WTC11 (cell line): ENCODE measurements at regions not wholly inside any gene's neighbourhood (a gene's known extent, or its start where the extent isn't known, plus 50 kb on each side); places are given as distances from the start of the nearest gene placed in this dataset.

Experiments
- ATAC-seq: fragments of 200-7000 bp; cut with Tn5 transposase; 2 replicates; pipeline ENCODE4 v1.10.0; 2021; ENCODE audit warnings: mild to moderate bottlenecking, moderate library complexity
- CTCF ChIA-PET: fragments of 300-600 bp; sonication (Branson Sonifier 250); formaldehyde crosslinking; loops from one replicate; lab custom pipeline; 2021; ENCODE audit warnings: antibody characterized with exemption; lab: Charles Lee
- POLR2A ChIA-PET: fragments of 350-600 bp; sonication (Branson Sonifier 250); formaldehyde crosslinking; loops from one replicate; lab custom pipeline; 2021; ENCODE audit warnings: antibody characterized with exemption; lab: Charles Lee
- DNase-seq: peaks from one replicate; pipeline ENCODE4 v3.0.0; 2021; ENCODE audit warnings: low spot score
- H3K27ac Mint-ChIP-seq: 2 replicates; pipeline ENCODE4 v1.8.0; 2021; ENCODE audit warnings: mixed read lengths
- H3K27me3 Mint-ChIP-seq: 2 replicates; pipeline ENCODE4 v1.8.0; 2021; ENCODE audit warnings: low read depth, mild to moderate bottlenecking, moderate library complexity, mixed read lengths
- H3K36me3 Mint-ChIP-seq: 2 replicates; pipeline ENCODE4 v1.8.0; 2021; ENCODE audit warnings: mixed read lengths
- H3K4me1 Mint-ChIP-seq: 2 replicates; pipeline ENCODE4 v1.8.0; 2022; ENCODE audit warnings: mixed read lengths
- H3K4me3 Mint-ChIP-seq: 2 replicates; pipeline ENCODE4 v1.8.0; 2021; ENCODE audit warnings: mild to moderate bottlenecking, moderate library complexity, mixed read lengths
- H3K9me3 Mint-ChIP-seq: 2 replicates; pipeline ENCODE4 v1.8.0; 2021; ENCODE audit warnings: mixed read lengths
- CREB1 ChIP-seq: sonication (generic); formaldehyde crosslinking; IDR thresholded peaks from 2 replicates; pipeline ENCODE4 v1.8.0; 2023; ENCODE audit warnings: mild to moderate bottlenecking, missing genetic modification reagents
- ETV6 ChIP-seq: sonication (generic); formaldehyde crosslinking; IDR thresholded peaks from 2 replicates; pipeline ENCODE4 v1.8.1; 2022; ENCODE audit warnings: mild to moderate bottlenecking, missing genetic modification reagents
- JUN ChIP-seq: sonication (generic); formaldehyde crosslinking; IDR thresholded peaks from 2 replicates; pipeline ENCODE4 v1.8.0; 2023; ENCODE audit warnings: mild to moderate bottlenecking, missing genetic modification reagents
- KAT7 ChIP-seq: sonication (generic); formaldehyde crosslinking; IDR thresholded peaks from 2 replicates; pipeline ENCODE4 v1.8.1; 2023; ENCODE audit warnings: missing genetic modification reagents, mild to moderate bottlenecking, borderline replicate concordance
- NFE2L1 ChIP-seq: sonication (generic); formaldehyde crosslinking; IDR thresholded peaks from 2 replicates; pipeline ENCODE4 v1.8.1; 2023; ENCODE audit warnings: missing genetic modification reagents
- NFYB ChIP-seq: sonication (generic); formaldehyde crosslinking; conservative IDR thresholded peaks from 2 replicates; pipeline ENCODE4 v1.8.0; 2022; ENCODE audit warnings: low read depth, missing genetic modification reagents
- NR2C2 ChIP-seq: sonication (generic); formaldehyde crosslinking; IDR thresholded peaks from 2 replicates; pipeline ENCODE4 v1.8.0; 2022; ENCODE audit warnings: mild to moderate bottlenecking, missing genetic modification reagents
- OVOL2 ChIP-seq: fragments of 250-450 bp; sonication (Bioruptor Pico); IDR thresholded peaks from 2 replicates; pipeline ENCODE4 v1.9.0; 2021; ENCODE audit warnings: mild to moderate bottlenecking, borderline replicate concordance
- RELA ChIP-seq: sonication (generic); formaldehyde crosslinking; IDR thresholded peaks from 2 replicates; pipeline ENCODE4 v1.8.1; 2022; ENCODE audit warnings: missing genetic modification reagents, mild to moderate bottlenecking, borderline replicate concordance
- SOX15 ChIP-seq: fragments of 250-450 bp; sonication (Bioruptor Pico); IDR thresholded peaks from 2 replicates; pipeline ENCODE4 v1.9.0; 2021; ENCODE audit warnings: mild to moderate bottlenecking
- TCF7 ChIP-seq: sonication (generic); formaldehyde crosslinking; IDR thresholded peaks from 2 replicates; pipeline ENCODE4 v1.8.0; 2022; ENCODE audit warnings: mild to moderate bottlenecking, low read depth, missing genetic modification reagents, moderate library complexity
- TP53 ChIP-seq: sonication (generic); formaldehyde crosslinking; IDR thresholded peaks from 2 replicates; pipeline ENCODE4 v1.8.1; 2023; ENCODE audit warnings: mild to moderate bottlenecking, missing genetic modification reagents
- ZNF121 ChIP-seq: sonication (generic); formaldehyde crosslinking; IDR thresholded peaks from 2 replicates; pipeline ENCODE4 v1.8.0; 2023; ENCODE audit warnings: missing genetic modification reagents
- ZNF138 ChIP-seq: sonication (generic); formaldehyde crosslinking; conservative IDR thresholded peaks from 2 replicates; pipeline ENCODE4 v1.8.1; 2022; ENCODE audit warnings: mild to moderate bottlenecking, moderate library complexity, missing genetic modification reagents
- ZNF423 ChIP-seq: fragments of 250-450 bp; sonication (Bioruptor Pico); IDR thresholded peaks from 2 replicates; pipeline ENCODE4 v2.1.2; 2022; ENCODE audit warnings: mild to moderate bottlenecking, moderate library complexity
- ZNF671 ChIP-seq: fragments of 250-450 bp; sonication (Bioruptor Pico); IDR thresholded peaks from 2 replicates; pipeline ENCODE4 v1.8.0; 2021; ENCODE audit warnings: mild to moderate bottlenecking
- TF ChIP-seq, protein P1 (sequence below): sonication (generic); formaldehyde crosslinking; IDR thresholded peaks from 2 replicates; pipeline ENCODE4 v1.8.1; 2023; ENCODE audit warnings: mild to moderate bottlenecking, missing genetic modification reagents, moderate library complexity
- TF ChIP-seq, protein P2 (sequence below): fragments of 250-450 bp; sonication (Bioruptor Pico); IDR thresholded peaks from 2 replicates; pipeline ENCODE4 v1.9.0; 2021; ENCODE audit warnings: moderate library complexity, mild to moderate bottlenecking, inconsistent platforms, borderline replicate concordance
- TF ChIP-seq, protein P3 (sequence below): sonication (generic); formaldehyde crosslinking; IDR thresholded peaks from 2 replicates; pipeline ENCODE4 v1.8.1; 2023; ENCODE audit warnings: mild to moderate bottlenecking, moderate library complexity, missing genetic modification reagents
- TF ChIP-seq, protein P4 (sequence below): sonication (generic); formaldehyde crosslinking; IDR thresholded peaks from 2 replicates; pipeline ENCODE4 v1.8.0; 2023; ENCODE audit warnings: missing genetic modification reagents, mild to moderate bottlenecking, borderline replicate concordance
- TF ChIP-seq, protein P5 (sequence below): sonication (generic); formaldehyde crosslinking; IDR thresholded peaks from 2 replicates; pipeline ENCODE4 v1.8.1; 2022; ENCODE audit warnings: low read depth, missing genetic modification reagents, borderline replicate concordance
- TF ChIP-seq, protein P6 (sequence below): sonication (generic); formaldehyde crosslinking; IDR thresholded peaks from 2 replicates; pipeline ENCODE4 v1.8.1; 2023; ENCODE audit warnings: mild to moderate bottlenecking, missing genetic modification reagents

DNA sequence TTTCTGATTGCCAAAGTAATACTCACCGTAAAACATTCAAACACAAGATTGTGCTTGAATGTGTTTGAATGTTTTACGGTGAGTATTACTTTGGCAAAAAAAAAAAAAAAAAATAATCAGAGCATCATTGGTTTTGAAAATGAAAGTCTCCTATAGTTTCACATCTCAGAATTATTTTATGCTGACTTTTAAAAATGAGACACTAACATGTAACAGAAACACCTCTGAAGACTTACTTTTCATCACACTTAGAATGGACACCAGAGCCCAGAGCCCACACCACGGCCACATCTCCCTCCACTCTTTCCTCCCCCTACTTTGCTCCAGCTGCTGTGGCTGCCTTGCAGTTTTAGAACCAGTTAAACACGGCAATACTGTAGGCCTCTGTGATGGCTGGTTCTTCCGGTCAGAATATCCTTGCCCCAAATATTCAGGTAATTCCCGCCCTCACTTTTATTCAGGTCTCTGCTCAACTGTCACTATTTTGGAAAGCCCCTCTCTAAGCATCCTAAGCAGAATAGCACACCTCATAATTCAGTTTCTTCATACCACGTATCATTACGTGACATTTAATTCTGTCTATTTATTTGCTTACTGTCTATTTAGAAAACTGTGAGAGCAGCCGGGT, 138.9 kb upstream of the MAX start:
- Mint-ChIP-seq H3K27ac (no peak overlapping the region), H3K4me1 (peaks cover 23% of the 10 kb centered on the region), H3K36me3 (no peaks in the 10 kb centered on the region), H3K27me3 (no peaks in the 10 kb centered on the region), H3K4me3 (no peak overlapping the region), H3K9me3 (no peaks in the 10 kb centered on the region)
- DNase-seq (no peak), ATAC-seq (no peak)
- TF ChIP-seq, protein P1, sequence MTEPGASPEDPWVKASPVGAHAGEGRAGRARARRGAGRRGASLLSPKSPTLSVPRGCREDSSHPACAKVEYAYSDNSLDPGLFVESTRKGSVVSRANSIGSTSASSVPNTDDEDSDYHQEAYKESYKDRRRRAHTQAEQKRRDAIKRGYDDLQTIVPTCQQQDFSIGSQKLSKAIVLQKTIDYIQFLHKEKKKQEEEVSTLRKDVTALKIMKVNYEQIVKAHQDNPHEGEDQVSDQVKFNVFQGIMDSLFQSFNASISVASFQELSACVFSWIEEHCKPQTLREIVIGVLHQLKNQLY: no peak
- TF ChIP-seq, protein P2, sequence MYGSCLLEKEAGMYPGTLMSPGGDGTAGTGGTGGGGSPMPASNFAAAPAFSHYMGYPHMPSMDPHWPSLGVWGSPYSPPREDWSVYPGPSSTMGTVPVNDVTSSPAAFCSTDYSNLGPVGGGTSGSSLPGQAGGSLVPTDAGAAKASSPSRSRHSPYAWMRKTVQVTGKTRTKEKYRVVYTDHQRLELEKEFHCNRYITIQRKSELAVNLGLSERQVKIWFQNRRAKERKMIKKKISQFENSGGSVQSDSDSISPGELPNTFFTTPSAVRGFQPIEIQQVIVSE (CRISPR knock-in tag): no peak
- TF ChIP-seq NR2C2 (CRISPR knock-in tag) (no peak), NFYB (CRISPR knock-in tag) (no peak), SOX15 (no peak), ZNF138 (CRISPR knock-in tag) (no peak), NFE2L1 (CRISPR knock-in tag) (no peak), TCF7 (CRISPR knock-in tag) (no peak), ZNF121 (no peak), OVOL2 (no peak), TP53 (CRISPR knock-in tag) (no peak), ETV6 (CRISPR knock-in tag) (no peak), ZNF423 (CRISPR knock-in tag) (no peak)
- TF ChIP-seq, protein P3, sequence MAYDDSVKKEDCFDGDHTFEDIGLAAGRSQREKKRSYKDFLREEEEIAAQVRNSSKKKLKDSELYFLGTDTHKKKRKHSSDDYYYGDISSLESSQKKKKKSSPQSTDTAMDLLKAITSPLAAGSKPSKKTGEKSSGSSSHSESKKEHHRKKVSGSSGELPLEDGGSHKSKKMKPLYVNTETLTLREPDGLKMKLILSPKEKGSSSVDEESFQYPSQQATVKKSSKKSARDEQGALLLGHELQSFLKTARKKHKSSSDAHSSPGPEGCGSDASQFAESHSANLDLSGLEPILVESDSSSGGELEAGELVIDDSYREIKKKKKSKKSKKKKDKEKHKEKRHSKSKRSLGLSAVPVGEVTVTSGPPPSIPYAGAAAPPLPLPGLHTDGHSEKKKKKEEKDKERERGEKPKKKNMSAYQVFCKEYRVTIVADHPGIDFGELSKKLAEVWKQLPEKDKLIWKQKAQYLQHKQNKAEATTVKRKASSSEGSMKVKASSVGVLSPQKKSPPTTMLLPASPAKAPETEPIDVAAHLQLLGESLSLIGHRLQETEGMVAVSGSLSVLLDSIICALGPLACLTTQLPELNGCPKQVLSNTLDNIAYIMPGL (CRISPR knock-in tag): no peak
- ChIA-PET CTCF (interaction anchor here (0.7 kb wide), 1 partner anchor 170 kb away, joined by 3 read pairs; no protein-coding TSS in a partner anchor), POLR2A (no interaction called here)

DNA sequence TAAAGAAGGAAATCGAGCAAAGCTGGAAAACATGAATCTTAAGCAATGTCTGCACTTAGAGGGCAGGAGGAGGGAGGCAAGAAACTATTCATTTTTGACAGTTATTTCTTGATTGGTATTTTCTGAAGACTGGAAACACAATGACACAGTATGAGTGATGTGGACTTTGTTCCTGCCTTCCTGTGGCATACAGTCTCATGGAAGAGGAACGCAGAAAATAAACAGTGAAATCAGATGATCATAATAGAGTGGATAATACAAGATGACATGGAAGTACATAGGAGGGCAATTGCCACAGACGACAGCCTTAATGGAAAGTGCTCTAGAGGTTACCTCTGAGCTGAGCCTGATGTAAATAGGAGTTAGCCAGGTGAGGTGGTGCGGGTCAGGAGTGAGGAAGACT, 140.4 kb upstream of the MAX start:
- Mint-ChIP-seq H3K4me3 (no peak overlapping the region), H3K36me3 (no peaks in the 10 kb centered on the region), H3K27me3 (no peaks in the 10 kb centered on the region), H3K4me1 (peaks cover 9% of the 10 kb centered on the region), H3K27ac (no peak overlapping the region), H3K9me3 (peaks cover 1% of the 10 kb centered on the region)
- ChIA-PET POLR2A (no interaction called here), CTCF (no interaction called here)
- no peak for TF ChIP-seq KAT7 (CRISPR knock-in tag)
- TF ChIP-seq, protein P4, sequence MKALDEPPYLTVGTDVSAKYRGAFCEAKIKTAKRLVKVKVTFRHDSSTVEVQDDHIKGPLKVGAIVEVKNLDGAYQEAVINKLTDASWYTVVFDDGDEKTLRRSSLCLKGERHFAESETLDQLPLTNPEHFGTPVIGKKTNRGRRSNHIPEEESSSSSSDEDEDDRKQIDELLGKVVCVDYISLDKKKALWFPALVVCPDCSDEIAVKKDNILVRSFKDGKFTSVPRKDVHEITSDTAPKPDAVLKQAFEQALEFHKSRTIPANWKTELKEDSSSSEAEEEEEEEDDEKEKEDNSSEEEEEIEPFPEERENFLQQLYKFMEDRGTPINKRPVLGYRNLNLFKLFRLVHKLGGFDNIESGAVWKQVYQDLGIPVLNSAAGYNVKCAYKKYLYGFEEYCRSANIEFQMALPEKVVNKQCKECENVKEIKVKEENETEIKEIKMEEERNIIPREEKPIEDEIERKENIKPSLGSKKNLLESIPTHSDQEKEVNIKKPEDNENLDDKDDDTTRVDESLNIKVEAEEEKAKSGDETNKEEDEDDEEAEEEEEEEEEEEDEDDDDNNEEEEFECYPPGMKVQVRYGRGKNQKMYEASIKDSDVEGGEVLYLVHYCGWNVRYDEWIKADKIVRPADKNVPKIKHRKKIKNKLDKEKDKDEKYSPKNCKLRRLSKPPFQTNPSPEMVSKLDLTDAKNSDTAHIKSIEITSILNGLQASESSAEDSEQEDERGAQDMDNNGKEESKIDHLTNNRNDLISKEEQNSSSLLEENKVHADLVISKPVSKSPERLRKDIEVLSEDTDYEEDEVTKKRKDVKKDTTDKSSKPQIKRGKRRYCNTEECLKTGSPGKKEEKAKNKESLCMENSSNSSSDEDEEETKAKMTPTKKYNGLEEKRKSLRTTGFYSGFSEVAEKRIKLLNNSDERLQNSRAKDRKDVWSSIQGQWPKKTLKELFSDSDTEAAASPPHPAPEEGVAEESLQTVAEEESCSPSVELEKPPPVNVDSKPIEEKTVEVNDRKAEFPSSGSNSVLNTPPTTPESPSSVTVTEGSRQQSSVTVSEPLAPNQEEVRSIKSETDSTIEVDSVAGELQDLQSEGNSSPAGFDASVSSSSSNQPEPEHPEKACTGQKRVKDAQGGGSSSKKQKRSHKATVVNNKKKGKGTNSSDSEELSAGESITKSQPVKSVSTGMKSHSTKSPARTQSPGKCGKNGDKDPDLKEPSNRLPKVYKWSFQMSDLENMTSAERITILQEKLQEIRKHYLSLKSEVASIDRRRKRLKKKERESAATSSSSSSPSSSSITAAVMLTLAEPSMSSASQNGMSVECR (CRISPR knock-in tag): no peak
- no peak for TF ChIP-seq ZNF671 (CRISPR knock-in tag)
- TF ChIP-seq JUN (CRISPR knock-in tag): no peak
- TF ChIP-seq, protein P2 (CRISPR knock-in tag): no peak
- TF ChIP-seq CREB1 (CRISPR knock-in tag): no peak
- TF ChIP-seq, protein P5, sequence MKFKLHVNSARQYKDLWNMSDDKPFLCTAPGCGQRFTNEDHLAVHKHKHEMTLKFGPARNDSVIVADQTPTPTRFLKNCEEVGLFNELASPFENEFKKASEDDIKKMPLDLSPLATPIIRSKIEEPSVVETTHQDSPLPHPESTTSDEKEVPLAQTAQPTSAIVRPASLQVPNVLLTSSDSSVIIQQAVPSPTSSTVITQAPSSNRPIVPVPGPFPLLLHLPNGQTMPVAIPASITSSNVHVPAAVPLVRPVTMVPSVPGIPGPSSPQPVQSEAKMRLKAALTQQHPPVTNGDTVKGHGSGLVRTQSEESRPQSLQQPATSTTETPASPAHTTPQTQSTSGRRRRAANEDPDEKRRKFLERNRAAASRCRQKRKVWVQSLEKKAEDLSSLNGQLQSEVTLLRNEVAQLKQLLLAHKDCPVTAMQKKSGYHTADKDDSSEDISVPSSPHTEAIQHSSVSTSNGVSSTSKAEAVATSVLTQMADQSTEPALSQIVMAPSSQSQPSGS: no peak
- no peak for TF ChIP-seq RELA (CRISPR knock-in tag)
- TF ChIP-seq, protein P6, sequence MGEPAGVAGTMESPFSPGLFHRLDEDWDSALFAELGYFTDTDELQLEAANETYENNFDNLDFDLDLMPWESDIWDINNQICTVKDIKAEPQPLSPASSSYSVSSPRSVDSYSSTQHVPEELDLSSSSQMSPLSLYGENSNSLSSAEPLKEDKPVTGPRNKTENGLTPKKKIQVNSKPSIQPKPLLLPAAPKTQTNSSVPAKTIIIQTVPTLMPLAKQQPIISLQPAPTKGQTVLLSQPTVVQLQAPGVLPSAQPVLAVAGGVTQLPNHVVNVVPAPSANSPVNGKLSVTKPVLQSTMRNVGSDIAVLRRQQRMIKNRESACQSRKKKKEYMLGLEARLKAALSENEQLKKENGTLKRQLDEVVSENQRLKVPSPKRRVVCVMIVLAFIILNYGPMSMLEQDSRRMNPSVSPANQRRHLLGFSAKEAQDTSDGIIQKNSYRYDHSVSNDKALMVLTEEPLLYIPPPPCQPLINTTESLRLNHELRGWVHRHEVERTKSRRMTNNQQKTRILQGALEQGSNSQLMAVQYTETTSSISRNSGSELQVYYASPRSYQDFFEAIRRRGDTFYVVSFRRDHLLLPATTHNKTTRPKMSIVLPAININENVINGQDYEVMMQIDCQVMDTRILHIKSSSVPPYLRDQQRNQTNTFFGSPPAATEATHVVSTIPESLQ (CRISPR knock-in tag): no peak
- no peak for DNase-seq
- no peak for ATAC-seq
